NCI-H187 (cell line): ENCODE measurements at regions not wholly inside any gene's neighbourhood (a gene's known extent, or its start where the extent isn't known, plus 50 kb on each side); places are given as distances from the start of the nearest gene placed in this dataset.

Experiments used
- DNase-seq, 2 experiments: peaks; one replicate each; lab custom pipeline; 2025; lab: John Stamatoyannopoulos, UW

GRCh38 chr3:177599326-177599725, 402.0 kb upstream of the TBL1XR1 start:
- no peak for DNase-seq

- no peak for DNase-seq
Measured at GRCh38 chr3:177599837-177600236, 402.6 kb upstream of the TBL1XR1 start.

DNA sequence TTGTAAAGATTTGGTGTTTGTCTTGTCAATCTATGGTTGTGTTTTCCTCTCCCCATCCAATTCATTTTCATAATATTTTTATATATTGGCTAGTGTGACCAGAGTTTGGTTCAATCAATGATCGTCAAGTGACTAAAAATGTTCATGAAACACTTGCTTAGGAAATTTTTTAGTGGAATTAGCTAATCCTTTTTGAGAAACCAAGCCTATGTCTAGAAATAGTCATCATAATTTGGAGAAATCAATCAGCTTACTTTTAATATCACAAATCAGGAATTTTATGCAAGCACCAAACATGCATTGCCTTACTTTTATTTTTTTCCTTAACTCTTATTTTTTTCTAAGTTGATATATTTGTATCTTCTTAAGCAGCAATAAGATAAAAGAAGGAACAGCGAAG, 403.1 kb upstream of the TBL1XR1 start:
- no peak for DNase-seq

DNA sequence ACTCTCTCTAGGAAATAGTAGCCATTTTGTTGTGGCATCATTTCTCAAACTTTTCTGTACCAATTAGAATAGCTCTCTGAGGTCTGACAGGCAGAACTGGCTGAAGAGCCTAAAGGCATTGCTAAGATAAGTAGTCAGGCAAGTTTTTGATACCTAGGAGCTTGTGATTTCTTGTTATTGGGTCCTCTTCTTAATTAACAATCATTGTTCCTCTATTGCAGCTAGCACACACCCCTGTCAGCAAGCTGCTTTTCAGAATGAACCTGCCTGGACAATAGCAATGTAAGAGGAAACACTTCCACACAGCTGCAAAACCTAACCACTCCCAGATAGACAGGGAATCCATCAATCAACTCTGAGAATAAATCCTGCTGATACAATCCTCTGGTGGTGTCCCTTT, 403.9 kb upstream of the TBL1XR1 start:
- no peak for DNase-seq

DNA sequence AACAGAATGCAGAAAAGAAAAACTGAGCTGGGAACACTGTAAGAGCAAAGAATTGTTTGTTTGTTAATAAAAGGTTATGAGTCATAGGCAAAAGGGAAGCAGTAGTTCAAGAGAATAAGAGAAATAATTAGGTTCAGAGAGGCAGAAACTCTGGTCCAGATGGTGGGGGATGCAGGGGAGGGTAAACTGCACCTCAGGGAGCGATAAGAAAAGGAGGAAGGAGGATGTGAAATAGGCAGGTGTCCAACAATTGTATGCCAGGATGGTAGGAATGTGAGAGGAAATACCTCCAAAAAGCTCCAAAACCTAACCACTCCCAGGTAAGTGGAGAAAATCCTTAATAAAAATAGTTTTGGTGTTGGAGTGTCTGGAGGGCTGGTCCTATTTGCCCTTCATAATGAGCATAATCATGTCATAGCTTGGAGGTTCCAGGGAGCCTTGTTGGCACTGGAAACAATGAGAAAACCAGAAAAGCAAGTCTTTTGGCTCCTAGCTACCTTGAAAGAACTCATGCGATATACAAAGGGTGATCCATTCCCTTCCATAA, 405.4 kb upstream of the TBL1XR1 start:
- no peak for DNase-seq

DNA sequence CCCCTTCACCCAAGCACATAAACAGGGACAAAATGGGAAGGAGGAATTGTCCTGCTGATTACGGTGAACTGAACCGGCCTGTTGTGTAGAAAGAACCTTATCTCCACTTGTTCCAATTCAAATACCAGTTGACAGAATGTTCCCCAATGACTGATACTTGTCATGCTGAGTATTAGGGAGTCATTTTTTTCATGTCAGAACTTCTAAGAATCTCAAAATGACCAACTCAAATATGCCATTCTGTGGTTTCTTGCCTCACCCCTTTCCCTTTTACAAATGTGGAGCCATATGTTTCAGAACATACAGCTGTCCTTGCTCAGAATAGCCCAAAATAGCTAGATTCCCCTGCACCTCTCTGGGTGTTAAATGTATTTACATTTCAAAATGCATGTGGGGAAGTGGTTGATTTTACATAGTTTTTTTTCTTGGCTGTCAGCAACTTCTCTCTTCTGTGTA, 405.9 kb upstream of the TBL1XR1 start:
- no peak for DNase-seq

DNA sequence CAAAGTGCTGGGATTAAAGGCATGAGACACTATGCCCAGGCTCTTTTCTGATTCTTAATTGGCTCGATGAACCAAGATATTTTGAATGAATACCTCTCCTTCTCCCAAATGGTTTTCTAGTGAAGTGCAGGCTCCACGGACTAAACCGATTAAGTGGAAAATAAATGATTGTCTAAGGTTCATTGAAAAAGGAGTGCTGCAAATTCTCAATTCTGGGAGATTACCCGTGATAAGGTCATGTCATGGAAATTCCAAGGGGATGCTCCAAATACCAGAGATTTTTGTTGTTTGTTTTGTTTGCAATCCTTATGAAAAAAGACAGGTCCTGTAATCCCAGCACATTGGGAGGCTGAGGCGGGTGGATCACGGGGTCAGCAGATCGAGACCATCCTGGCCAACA, 406.9 kb upstream of the TBL1XR1 start:
- DNase-seq = no peak

GRCh38 chr3:177606891-177607290, 409.6 kb upstream of the TBL1XR1 start:
- DNase-seq = no peak

DNA sequence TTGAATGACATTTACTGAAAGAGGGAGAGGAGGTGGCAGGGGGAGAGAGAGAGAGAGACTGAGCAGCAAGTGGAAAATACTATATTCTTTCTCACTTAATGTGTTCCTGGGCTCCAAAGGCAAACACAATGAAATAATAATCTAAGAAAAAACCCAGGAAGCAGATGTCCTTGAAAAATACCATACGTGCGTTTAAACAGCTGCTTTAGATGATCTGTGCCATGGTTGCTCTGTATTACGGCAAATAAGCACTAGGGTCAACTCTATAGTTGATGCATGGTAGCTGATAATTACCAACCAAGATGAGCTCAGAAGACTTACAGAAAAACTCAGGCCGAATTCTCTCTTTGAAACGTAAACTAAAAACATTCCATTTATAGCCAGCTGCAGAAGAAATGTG, 410.3 kb upstream of the TBL1XR1 start:
- DNase-seq = no peak

DNA sequence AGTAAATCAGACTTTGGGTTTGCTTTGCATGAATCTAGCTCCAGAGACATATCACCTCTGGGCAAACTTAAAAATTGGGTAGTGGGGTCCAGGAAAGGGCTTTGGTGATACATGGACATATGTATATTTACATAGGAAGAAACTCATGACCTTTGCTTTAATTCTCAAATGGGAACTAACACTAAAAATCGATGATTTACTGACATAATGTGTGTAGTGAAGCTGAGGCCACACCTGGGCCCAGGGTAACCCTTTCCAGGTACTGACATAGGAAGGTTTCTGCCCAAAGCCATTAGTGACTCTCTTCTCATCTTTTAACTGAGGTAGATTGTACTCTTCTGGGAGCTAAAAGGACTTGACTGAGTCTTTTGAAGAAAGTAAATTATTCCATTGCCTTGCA, 411.2 kb upstream of the TBL1XR1 start:
- DNase-seq = no peak

- no peak for DNase-seq
Measured at GRCh38 chr3:177609613-177610012, 412.3 kb upstream of the TBL1XR1 start.

GRCh38 chr3:177610262-177610661, 413.0 kb upstream of the TBL1XR1 start:
- DNase-seq = no peak

- peak; percentile 27 to 64 for DNase-seq
Measured at GRCh38 chr3:177610686-177611633, 413.7 kb upstream of the TBL1XR1 start.

DNA sequence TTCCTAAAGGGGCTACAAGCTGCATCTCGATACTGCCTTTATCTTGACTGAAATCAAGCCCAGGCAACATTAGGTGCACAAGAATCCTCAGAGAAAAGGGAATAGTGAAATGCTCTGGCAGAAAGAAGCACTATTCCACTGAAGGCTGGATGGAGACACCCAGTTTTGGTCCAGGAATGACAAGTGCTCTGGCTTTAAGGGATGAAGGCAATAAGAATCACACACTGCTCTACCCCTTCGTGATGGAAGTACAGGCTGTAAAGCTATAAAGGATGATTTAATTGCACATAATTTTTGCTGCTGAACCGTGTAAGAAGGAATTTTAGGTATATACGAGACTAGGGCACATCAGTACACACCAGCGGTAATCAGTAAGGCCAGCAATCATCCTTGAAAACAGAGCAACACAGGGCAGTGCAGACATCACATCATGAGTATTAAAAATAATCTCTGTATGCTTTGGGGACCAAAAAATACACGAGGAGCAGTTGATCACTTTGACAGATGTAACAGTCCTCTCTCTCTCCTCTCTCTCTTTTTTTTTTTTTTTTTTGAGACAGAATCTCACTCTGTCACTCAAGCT, 414.6 kb upstream of the TBL1XR1 start:
- no peak for DNase-seq

DNA sequence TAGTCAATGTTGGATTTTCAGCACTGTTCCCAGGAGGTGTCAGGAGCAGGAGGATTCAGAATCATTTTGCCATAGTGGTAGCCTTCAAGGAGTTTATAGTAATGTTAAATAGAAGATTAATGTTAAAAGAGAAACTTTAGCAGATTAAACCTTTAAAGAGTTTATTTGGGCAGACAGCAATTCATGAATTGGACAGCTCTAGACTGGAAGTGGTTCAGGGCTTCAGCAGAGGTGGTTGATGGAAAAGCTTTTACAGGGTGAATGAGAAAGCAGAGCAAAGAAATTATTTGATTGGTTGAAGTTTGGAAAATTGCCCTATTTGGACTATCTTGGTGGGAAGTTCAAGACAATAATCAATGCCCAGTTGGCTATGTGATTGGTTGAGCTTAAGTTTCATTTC, 416.6 kb upstream of the TBL1XR1 start:
- no peak for DNase-seq

DNA sequence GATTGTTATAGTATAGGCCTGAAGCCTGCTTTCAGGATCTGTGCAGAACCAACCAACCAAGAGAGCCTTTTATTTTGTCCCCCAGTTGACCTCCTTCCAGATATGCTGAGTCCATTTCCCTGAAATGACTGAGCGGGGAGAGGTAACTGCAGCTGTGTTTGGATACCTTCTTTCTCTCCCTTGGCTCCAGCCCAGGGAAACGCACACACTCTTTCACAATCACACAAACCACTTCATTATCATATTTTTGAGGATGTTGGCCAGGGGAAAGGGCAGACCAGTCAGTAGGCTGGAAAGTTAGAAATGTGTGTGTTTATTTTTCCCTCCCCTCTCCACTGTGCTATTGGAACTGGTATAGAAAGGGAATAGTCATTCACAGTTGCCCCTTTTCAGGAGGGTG, 417.7 kb upstream of the TBL1XR1 start:
- no peak for DNase-seq

- no peak for DNase-seq
Measured at GRCh38 chr3:177618873-177619733, 421.8 kb upstream of the TBL1XR1 start.

- DNase-seq = no peak
Measured at GRCh38 chr3:177620073-177620472, 422.8 kb upstream of the TBL1XR1 start.

DNA sequence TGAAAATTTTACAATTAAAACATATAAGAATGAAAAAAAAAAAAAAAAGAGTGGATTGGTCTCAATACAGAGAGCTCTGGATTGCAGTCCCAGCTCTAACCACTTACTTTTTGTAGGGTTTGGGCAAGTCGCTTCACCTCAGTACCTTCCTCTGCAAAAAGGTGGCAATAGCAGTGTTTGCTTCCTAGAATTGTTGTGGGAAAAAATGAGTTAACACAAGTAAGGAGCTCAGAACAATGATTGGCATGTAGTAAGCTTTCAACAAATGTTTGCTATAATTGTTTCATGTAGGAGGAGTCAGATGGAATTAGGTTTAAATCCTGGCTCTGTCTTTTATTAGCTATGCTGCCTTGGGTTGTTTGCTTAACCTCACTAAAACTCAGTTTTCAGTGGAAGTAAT, 425.2 kb upstream of the TBL1XR1 start:
- DNase-seq = no peak

- no peak for DNase-seq
Measured at GRCh38 chr3:177622982-177623617, 425.8 kb upstream of the TBL1XR1 start.
